Activated CD8-positive, alpha-beta T cell treated with anti-CD3 and anti-CD28 coated beads for 36 hours (primary cell): ENCODE measurements at regions not wholly inside any gene's neighbourhood (a gene's known extent, or its start where the extent isn't known, plus 50 kb on each side); places are given as distances from the start of the nearest gene placed in this dataset.
"Not testable (repeated sequence)": the region's sequence is repeated elsewhere in the genome, so short reads cannot be mapped to it uniquely, and the experiment has no call there.

Experiments
- ATAC-seq: fragments of 200-7000 bp; cut with Tn5 transposase; one replicate; pipeline ENCODE4 v1.10.0; 2021; ENCODE audit warnings: mild to moderate bottlenecking, moderate library complexity
- CTCF ChIA-PET: fragments of 350-600 bp; sonication (Branson Sonifier 250); formaldehyde crosslinking; loops from one replicate; lab custom pipeline; 2021; ENCODE audit warnings: antibody characterized with exemption; lab: Charles Lee
- POLR2A ChIA-PET: fragments of 350-600 bp; sonication (Branson Sonifier 250); formaldehyde crosslinking; loops from one replicate; lab custom pipeline; 2021; ENCODE audit warnings: antibody characterized with exemption; lab: Charles Lee
- DNase-seq: peaks from one replicate; pipeline ENCODE4 v3.0.0-alpha.2; 2020
- H3K27ac Mint-ChIP-seq: one replicate; pipeline ENCODE4 v1.8.0; 2021; ENCODE audit warnings: mild to moderate bottlenecking, mixed read lengths
- H3K27me3 Mint-ChIP-seq: one replicate; pipeline ENCODE4 v1.8.0; 2021; ENCODE audit warnings: mixed read lengths
- H3K36me3 Mint-ChIP-seq: one replicate; pipeline ENCODE4 v1.8.0; 2021; ENCODE audit warnings: low read depth, mixed read lengths
- H3K4me1 Mint-ChIP-seq: one replicate; pipeline ENCODE4 v1.8.0; 2021; ENCODE audit warnings: low read depth, mixed read lengths
- H3K4me3 Mint-ChIP-seq: one replicate; pipeline ENCODE4 v1.8.0; 2021; ENCODE audit warnings: mild to moderate bottlenecking, moderate library complexity, mixed read lengths
- H3K9me3 Mint-ChIP-seq: one replicate; pipeline ENCODE4 v1.8.0; 2021; ENCODE audit warnings: mixed read lengths
- CTCF ChIP-seq: fragments of 200-600 bp; IDR thresholded peaks from one replicate; pipeline ENCODE4 v1.8.0; 2022; ENCODE audit warnings: antibody characterized with exemption, mild to moderate bottlenecking
- intact Hi-C: fragments of 100-400 bp; cut with micrococcal nuclease; formaldehyde crosslinking; loops from one replicate; pipeline ENCODE4 v1.10.0; 2022

- POLR2A ChIA-PET, H3K4me3 Mint-ChIP-seq, H3K36me3 Mint-ChIP-seq, ATAC-seq, DNase-seq, intact Hi-C loops, CTCF ChIA-PET, H3K27ac Mint-ChIP-seq, H3K4me1 Mint-ChIP-seq, H3K9me3 Mint-ChIP-seq: not testable (repeated sequence)
- H3K27me3 Mint-ChIP-seq: peaks cover 12% of the 10 kb centered on the region
These were observed 135.9 kb upstream of the PROKR2 start for GRCh38 chr20:5452691-5453090.

- ATAC-seq, H3K36me3 Mint-ChIP-seq, DNase-seq, H3K27ac Mint-ChIP-seq, H3K9me3 Mint-ChIP-seq, CTCF ChIA-PET, POLR2A ChIA-PET, H3K4me3 Mint-ChIP-seq, H3K4me1 Mint-ChIP-seq, intact Hi-C loops: not testable (repeated sequence)
- peaks cover 13% of the 10 kb centered on the region for H3K27me3 Mint-ChIP-seq
These were observed 135.5 kb upstream of the PROKR2 start for GRCh38 chr20:5452286-5452685.

GRCh38 chr20:5451643-5452210 is 135.0 kb upstream of the PROKR2 start:
- H3K27ac Mint-ChIP-seq: no peak overlapping the region
- DNase-seq: no peak
- TF ChIP-seq CTCF: no peak
- H3K4me1 Mint-ChIP-seq: no peaks in the 10 kb centered on the region
- ChIA-PET POLR2A (no interaction called here), CTCF (no interaction called here)
- no peak for ATAC-seq
- no peaks in the 10 kb centered on the region for H3K9me3 Mint-ChIP-seq
- no peak overlapping the region for H3K4me3 Mint-ChIP-seq
- H3K27me3 Mint-ChIP-seq: peaks cover 14% of the 10 kb centered on the region
- H3K36me3 Mint-ChIP-seq: no peaks in the 10 kb centered on the region
- intact Hi-C loops: no loop called here

- no peak overlapping the region for H3K27ac Mint-ChIP-seq
- DNase-seq: peak; percentile 77
- no peaks in the 10 kb centered on the region for H3K9me3 Mint-ChIP-seq
- no peaks in the 10 kb centered on the region for H3K36me3 Mint-ChIP-seq
- peak; percentile 56 for ATAC-seq
- ChIA-PET POLR2A (interaction anchor here (1.3 kb wide), 1 partner anchor 226 kb away, joined by 3 read pairs; no protein-coding TSS in a partner anchor), CTCF (interaction anchor here (0.6 to 6.0 kb wide), 34 partner anchors 8 to 537 kb away, joined by 3 to 55 read pairs (median 4); partner anchors contain the start of gene CDS2)
- intact Hi-C loops: loop anchor here (5.0 kb wide), 1 partner anchor 241 kb away; no protein-coding TSS in a partner anchor
- H3K27me3 Mint-ChIP-seq: peaks cover 23% of the 10 kb centered on the region
- peak; percentile 67 for TF ChIP-seq CTCF
- no peaks in the 10 kb centered on the region for H3K4me1 Mint-ChIP-seq
- H3K4me3 Mint-ChIP-seq: no peak overlapping the region
These were observed 131.8 kb upstream of the PROKR2 start for GRCh38 chr20:5448449-5449118.

GRCh38 chr20:5447188-5447587 is 130.4 kb upstream of the PROKR2 start:
- intact Hi-C loops: loop anchor here (5.0 kb wide), 1 partner anchor 240 kb away; no protein-coding TSS in a partner anchor
- H3K27me3 Mint-ChIP-seq: peaks cover 28% of the 10 kb centered on the region
- H3K36me3 Mint-ChIP-seq: no peaks in the 10 kb centered on the region
- CTCF ChIA-PET: interaction anchor here (0.8 to 6.0 kb wide), 12 partner anchors 14 to 320 kb away, joined by 3 to 55 read pairs (median 8); partner anchors contain the start of genes CDS2 and PROKR2
- ATAC-seq: no peak
- no peak overlapping the region for H3K4me3 Mint-ChIP-seq
- POLR2A ChIA-PET: no interaction called here
- no peak for TF ChIP-seq CTCF
- no peaks in the 10 kb centered on the region for H3K4me1 Mint-ChIP-seq
- H3K9me3 Mint-ChIP-seq: no peaks in the 10 kb centered on the region
- no peak overlapping the region for H3K27ac Mint-ChIP-seq
- DNase-seq: no peak

GRCh38 chr20:5445611-5446010 is 128.9 kb upstream of the PROKR2 start:
- Mint-ChIP-seq H3K4me1 (no peaks in the 10 kb centered on the region), H3K9me3 (no peaks in the 10 kb centered on the region), H3K36me3 (no peaks in the 10 kb centered on the region), H3K4me3 (no peak overlapping the region), H3K27me3 (peaks cover 35% of the 10 kb centered on the region), H3K27ac (no peak overlapping the region)
- POLR2A ChIA-PET: no interaction called here
- TF ChIP-seq CTCF: no peak
- intact Hi-C loops: loop anchor here (5.0 kb wide), 1 partner anchor 238 kb away; no protein-coding TSS in a partner anchor
- no peak for ATAC-seq
- CTCF ChIA-PET: interaction anchor here (2.0 to 6.0 kb wide), 4 partner anchors 10 to 241 kb away, joined by 5 to 55 read pairs (median 20); no protein-coding TSS in a partner anchor
- DNase-seq: no peak
